HCT116 (cell line): ENCODE measurements at regions not wholly inside any gene's neighbourhood (a gene's known extent, or its start where the extent isn't known, plus 50 kb on each side); places are given as distances from the start of the nearest gene placed in this dataset.

Experiments
- ATAC-seq: fragments of 200-7000 bp; cut with Tn5 transposase; 2 replicates; pipeline ENCODE4 v1.9.1; 2020; ENCODE audit warnings: mild to moderate bottlenecking, moderate library complexity
- BruUV-seq: library from RNA; stranded (reverse); fragments of 400-500 nt; replicated peaks from 2 replicates; lab custom pipeline; 2021; lab: Mats Ljungman, UMichigan
- CTCF ChIA-PET: fragments of 300-600 bp; sonication (Branson Sonifier 250); formaldehyde crosslinking; loops from one replicate; lab custom pipeline; 2021; ENCODE audit warnings: antibody characterized with exemption; lab: Charles Lee
- POLR2A ChIA-PET: fragments of 300-600, 350-600 bp; sonication (Branson Sonifier 250); formaldehyde crosslinking; loops from one replicate; lab custom pipeline; 2021; ENCODE audit warnings: antibody characterized with exemption; lab: Charles Lee
- RAD21 ChIA-PET, 2 experiments: fragments of 300-600 bp; sonication (Branson Sonifier 250); formaldehyde crosslinking; loops; one replicate each; lab custom pipeline; 2023; ENCODE audit warnings: low total read pairs in 2 of 2; ENCODE audit not compliant: uncharacterized antibody in 2 of 2, unreplicated experiment in 2 of 2, low non-redundant PET in 1 of 2; lab: Charles Lee
- DNase-seq: peaks from one replicate; pipeline ENCODE4 v3.0.0-alpha.2; 2010; ENCODE audit warnings: low read depth, low spot score
- H2AFZ ChIP-seq: fragments of 200-600 bp; shearing (Covaris generic), sonication (generic); 2 replicates; pipeline ENCODE4 v1.6.1; 2017; ENCODE audit warnings: low read depth, mixed run types, mixed read lengths, antibody characterized with exemption, low read length; ENCODE audit not compliant: poor library complexity, severe bottlenecking
- H3K27ac ChIP-seq: 2 replicates; pipeline ENCODE4 v1.5.1; 2012; ENCODE audit warnings: low read depth, low read length
- H3K27me3 ChIP-seq: fragments of 200-600 bp; sonication (generic); 2 replicates; pipeline ENCODE4 v1.6.1; 2016; ENCODE audit warnings: mixed run types, low read length, mixed read lengths; ENCODE audit not compliant: insufficient read depth
- H3K36me3 ChIP-seq, 2 experiments: fragments of 200-500 bp in 1 of 2; fragments of 200-600 bp in 1 of 2; sonication (Bioruptor generic) in 1 of 2; sonication (generic) in 1 of 2; 2 replicates each; pipeline versions ENCODE4 v1.5.1 to v1.6.1; 2014 to 2016; ENCODE audit warnings: low read length in 2 of 2, inconsistent platforms in 1 of 2, mixed read lengths in 1 of 2, mixed run types in 1 of 2; ENCODE audit not compliant: insufficient read depth in 2 of 2, control insufficient read depth in 1 of 2
- H3K4me1 ChIP-seq, 2 experiments: fragments of 200-600 bp in 1 of 2; sonication (generic) in 1 of 2; 2 replicates each; pipeline versions ENCODE4 v1.5.1 to v1.6.1; 2012 to 2017; ENCODE audit warnings: low read length in 2 of 2, inconsistent platforms in 1 of 2, mild to moderate bottlenecking in 1 of 2, mixed read lengths in 1 of 2, mixed run types in 1 of 2, moderate library complexity in 1 of 2; ENCODE audit not compliant: insufficient read depth in 2 of 2, control insufficient read depth in 1 of 2
- H3K4me2 ChIP-seq: fragments of 200-600 bp; sonication (generic); 2 replicates; pipeline ENCODE4 v1.6.1; 2017; ENCODE audit warnings: mixed run types, low read length, mixed read lengths
- H3K4me3 ChIP-seq, 2 experiments: fragments of 200-600 bp in 1 of 2; sonication (generic) in 1 of 2; replicated peaks in 1 of 2; 2 replicates each; pipeline ENCODE4 v1.5.1; 2011 to 2016; ENCODE audit warnings: low read length in 2 of 2, control low read depth in 1 of 2, low read depth in 1 of 2, mild to moderate bottlenecking in 1 of 2, mixed read lengths in 1 of 2, mixed run types in 1 of 2
- H3K79me2 ChIP-seq: fragments of 200-600 bp; sonication (generic); 2 replicates; pipeline ENCODE4 v1.6.1; 2017; ENCODE audit warnings: mild to moderate bottlenecking, mixed run types, low read length, moderate library complexity, mixed read lengths; ENCODE audit not compliant: insufficient read depth
- H3K9ac ChIP-seq: fragments of 200-600 bp; sonication (generic); 2 replicates; pipeline ENCODE4 v1.6.1; 2016; ENCODE audit warnings: low read length, mixed read lengths
- H3K9me2 ChIP-seq: fragments of 200-600 bp; sonication (generic), shearing (Covaris generic); 2 replicates; pipeline ENCODE4 v1.6.1; 2017; ENCODE audit warnings: mixed run types, mild to moderate bottlenecking, moderate library complexity; ENCODE audit not compliant: insufficient read depth
- H3K9me3 ChIP-seq, 2 experiments: fragments of 200-500 bp in 1 of 2; fragments of 200-600 bp in 1 of 2; sonication (Bioruptor generic) in 1 of 2; sonication (generic) in 1 of 2; 2 replicates each; pipeline ENCODE4 v1.6.1; 2014 to 2017; ENCODE audit warnings: low read length in 2 of 2, mixed read lengths in 2 of 2, inconsistent platforms in 1 of 2, low read depth in 1 of 2, mild to moderate bottlenecking in 1 of 2, mixed run types in 1 of 2, moderate library complexity in 1 of 2; ENCODE audit not compliant: control insufficient read depth in 1 of 2, insufficient read depth in 1 of 2
- H4K20me1 ChIP-seq: fragments of 200-600 bp; sonication (generic), shearing (Covaris generic); 2 replicates; pipeline ENCODE4 v1.6.1; 2017; ENCODE audit warnings: mixed run types, mild to moderate bottlenecking, moderate library complexity; ENCODE audit not compliant: insufficient read depth
- CBX3 ChIP-seq: IDR thresholded peaks from 2 replicates; pipeline ENCODE4 v1.6.1; 2012; ENCODE audit warnings: low read depth
- EGR1 ChIP-seq: IDR thresholded peaks from 2 replicates; pipeline ENCODE4 v1.6.1; 2012; ENCODE audit warnings: low read depth
- ELF1 ChIP-seq: IDR thresholded peaks from 2 replicates; pipeline ENCODE4 v1.6.1; 2012; ENCODE audit warnings: low read depth, borderline replicate concordance
- EZH2 ChIP-seq: fragments of 200-600 bp; sonication (generic); IDR thresholded peaks from 2 replicates; pipeline ENCODE4 v1.6.1; 2017; ENCODE audit warnings: antibody characterized with exemption, mixed run types
- EZH2phosphoT487 ChIP-seq: fragments of 200-600 bp; IDR thresholded peaks from 2 replicates; pipeline ENCODE4 v1.6.1; 2018; ENCODE audit warnings: antibody characterized with exemption, borderline replicate concordance
- FOSL1 ChIP-seq: IDR thresholded peaks from 2 replicates; pipeline ENCODE4 v1.6.1; 2012; ENCODE audit warnings: low read depth
- JUND ChIP-seq: IDR thresholded peaks from 2 replicates; pipeline ENCODE4 v1.6.1; 2012
- POLR2A ChIP-seq: IDR thresholded peaks from 2 replicates; pipeline ENCODE4 v1.7.0; 2011; ENCODE audit warnings: borderline replicate concordance; ENCODE audit not compliant: insufficient read depth, insufficient read length; ENCODE audit errors: extremely low read depth
- POLR2AphosphoS5 ChIP-seq: IDR thresholded peaks from 2 replicates; pipeline ENCODE4 v1.6.1; 2011; ENCODE audit warnings: mild to moderate bottlenecking, low read depth, low read length, moderate library complexity
- TCF7L2 ChIP-seq: IDR thresholded peaks from 2 replicates; pipeline ENCODE4 v1.7.0; 2011; ENCODE audit warnings: borderline replicate concordance, inconsistent platforms; ENCODE audit not compliant: insufficient read depth, insufficient read length; ENCODE audit errors: extremely low read depth
- YY1 ChIP-seq: IDR thresholded peaks from 2 replicates; pipeline ENCODE4 v1.6.1; 2011; ENCODE audit warnings: low read length, low read depth, moderate library complexity, mild to moderate bottlenecking; ENCODE audit not compliant: insufficient replicate concordance; ENCODE audit errors: extremely low read depth
- ZNF274 ChIP-seq: fragments of 200-500 bp; sonication (Bioruptor generic); IDR thresholded peaks from 2 replicates; pipeline ENCODE4 v1.6.1; 2014; ENCODE audit warnings: mild to moderate bottlenecking, low read depth, low read length, inconsistent platforms
- intact Hi-C: fragments of 100-400 bp; cut with micrococcal nuclease; formaldehyde crosslinking; loops from 2 replicates; pipeline ENCODE4 v1.10.0; 2022
- TF ChIP-seq, protein P1 (sequence below): IDR thresholded peaks from 2 replicates; pipeline ENCODE4 v1.6.1; 2012
- TF ChIP-seq, protein P2 (sequence below): IDR thresholded peaks from 2 replicates; pipeline ENCODE4 v1.6.1; 2011; ENCODE audit warnings: mild to moderate bottlenecking, low read length, moderate library complexity; ENCODE audit not compliant: insufficient replicate concordance; ENCODE audit errors: extremely low read depth

- CTCF ChIA-PET: no interaction called here
- H2AFZ ChIP-seq: no peak overlapping the region
- intact Hi-C loops: no loop called here
- H3K9me3 ChIP-seq: no peaks in the 10 kb centered on the region
- no peak for DNase-seq
- H3K9ac ChIP-seq: no peak overlapping the region
- no peaks in the 10 kb centered on the region for H3K9me2 ChIP-seq
- BruUV-seq: no TSS peak
- H3K36me3 ChIP-seq: no peaks in the 10 kb centered on the region
- H3K27ac ChIP-seq: no peak overlapping the region
- no peaks in the 10 kb centered on the region for H4K20me1 ChIP-seq
- TF ChIP-seq EZH2: no peak
- TF ChIP-seq, protein P1, sequence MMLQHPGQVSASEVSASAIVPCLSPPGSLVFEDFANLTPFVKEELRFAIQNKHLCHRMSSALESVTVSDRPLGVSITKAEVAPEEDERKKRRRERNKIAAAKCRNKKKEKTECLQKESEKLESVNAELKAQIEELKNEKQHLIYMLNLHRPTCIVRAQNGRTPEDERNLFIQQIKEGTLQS: no peak
- no peak for TF ChIP-seq YY1
- TF ChIP-seq JUND: no peak
- TF ChIP-seq POLR2A: no peak
- no peak for TF ChIP-seq POLR2AphosphoS5
- no peak for TF ChIP-seq CBX3
- TF ChIP-seq EGR1: no peak
- TF ChIP-seq FOSL1: no peak
- no peak for TF ChIP-seq ELF1
- no peak for TF ChIP-seq ZNF274
- TF ChIP-seq TCF7L2: no peak
- no peak for TF ChIP-seq EZH2phosphoT487
- TF ChIP-seq, protein P2, sequence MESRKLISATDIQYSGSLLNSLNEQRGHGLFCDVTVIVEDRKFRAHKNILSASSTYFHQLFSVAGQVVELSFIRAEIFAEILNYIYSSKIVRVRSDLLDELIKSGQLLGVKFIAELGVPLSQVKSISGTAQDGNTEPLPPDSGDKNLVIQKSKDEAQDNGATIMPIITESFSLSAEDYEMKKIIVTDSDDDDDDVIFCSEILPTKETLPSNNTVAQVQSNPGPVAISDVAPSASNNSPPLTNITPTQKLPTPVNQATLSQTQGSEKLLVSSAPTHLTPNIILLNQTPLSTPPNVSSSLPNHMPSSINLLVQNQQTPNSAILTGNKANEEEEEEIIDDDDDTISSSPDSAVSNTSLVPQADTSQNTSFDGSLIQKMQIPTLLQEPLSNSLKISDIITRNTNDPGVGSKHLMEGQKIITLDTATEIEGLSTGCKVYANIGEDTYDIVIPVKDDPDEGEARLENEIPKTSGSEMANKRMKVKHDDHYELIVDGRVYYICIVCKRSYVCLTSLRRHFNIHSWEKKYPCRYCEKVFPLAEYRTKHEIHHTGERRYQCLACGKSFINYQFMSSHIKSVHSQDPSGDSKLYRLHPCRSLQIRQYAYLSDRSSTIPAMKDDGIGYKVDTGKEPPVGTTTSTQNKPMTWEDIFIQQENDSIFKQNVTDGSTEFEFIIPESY: no peak
- H3K27me3 ChIP-seq: no peaks in the 10 kb centered on the region
- no peak overlapping the region for H3K4me2 ChIP-seq
- RAD21 ChIA-PET: no interaction called here
- H3K4me3 ChIP-seq: no peak overlapping the region
- ATAC-seq: no peak
- POLR2A ChIA-PET: no interaction called here
- no peaks in the 10 kb centered on the region for H3K79me2 ChIP-seq
- H3K4me1 ChIP-seq: no peaks in the 10 kb centered on the region
These were observed 544.7 kb upstream of the GBE1 start for GRCh38 chr3:82306189-82306588.
